ENCODE measurements at regions not wholly inside any gene's neighbourhood (a gene's known extent, or its start where the extent isn't known, plus 50 kb on each side); places are given as distances from the start of the nearest gene placed in this dataset.

GRCh38 chr21:35896060-35896459 is 164.3 kb downstream of the SETD4 start:
- no peak for DNase-seq (ENCODE audit: low spot score)

DNA sequence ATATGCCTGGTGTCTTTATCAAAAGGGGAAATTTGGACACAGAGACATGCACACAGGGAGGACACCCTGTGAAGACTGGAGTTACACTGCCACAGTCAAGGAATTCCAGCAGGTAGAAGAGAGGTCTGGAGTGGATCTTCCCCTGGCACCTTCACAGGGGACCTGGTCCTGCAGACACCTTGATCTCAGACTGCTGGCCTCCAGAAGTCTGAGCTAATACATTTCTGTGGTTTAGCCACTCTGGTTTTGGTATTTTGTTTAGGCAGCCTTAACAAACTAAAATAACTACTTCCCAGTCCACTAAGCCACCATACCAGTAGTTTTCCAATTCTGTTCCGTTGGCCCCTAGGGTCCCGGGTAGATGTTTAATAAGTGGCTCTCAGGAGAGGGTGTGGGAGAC is 164.7 kb downstream of the SETD4 start:
- no peak for DNase-seq (ENCODE audit: low spot score)

DNA sequence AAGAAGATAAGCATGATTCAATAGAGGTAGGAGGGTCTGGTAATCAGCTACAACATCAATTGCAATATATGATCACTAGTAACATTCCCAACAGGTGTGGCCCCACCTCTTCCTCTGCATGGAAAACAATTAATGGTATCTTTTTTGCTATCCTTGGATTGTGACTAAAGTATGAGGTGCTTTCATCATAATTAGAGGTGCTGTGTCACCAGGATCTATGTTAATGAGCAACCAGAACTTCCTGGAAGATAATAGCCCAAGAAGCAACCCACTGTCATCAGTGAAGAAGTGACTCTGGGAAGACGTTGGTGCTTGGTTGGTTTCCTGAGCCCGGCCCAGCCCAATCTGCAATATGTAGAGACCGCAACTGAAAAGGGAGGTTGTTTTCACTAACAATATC is 167.2 kb downstream of the SETD4 start:
- DNase-seq (ENCODE audit: low spot score), result no peak

GRCh38 chr21:35886887-35887286 is 173.4 kb downstream of the SETD4 start:
- no peak for DNase-seq (ENCODE audit: low spot score)

- DNase-seq (ENCODE audit: low spot score), result no peak
Measured at GRCh38 chr21:35885942-35886541, 174.3 kb downstream of the SETD4 start.

DNA sequence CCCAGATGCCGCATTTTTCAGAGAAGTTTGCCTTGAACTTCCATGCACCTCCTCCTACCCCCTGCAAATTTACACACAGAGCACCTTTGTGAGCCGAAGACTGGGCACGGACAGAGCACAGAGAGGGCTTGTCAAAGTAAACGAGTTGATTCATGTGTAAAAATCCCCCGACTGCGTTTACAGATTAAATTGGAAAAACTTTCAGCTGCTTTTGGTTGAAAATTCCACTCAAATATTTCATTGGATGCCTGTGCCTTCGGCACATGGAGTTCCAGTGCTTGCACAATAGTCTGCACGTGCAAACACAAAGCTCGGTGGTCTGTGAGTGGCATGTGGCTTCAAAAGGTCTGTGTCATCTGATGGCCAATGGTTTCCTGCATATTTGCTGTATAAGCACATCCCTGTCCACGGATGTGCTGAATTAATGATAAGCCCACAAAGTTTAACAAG is 177.5 kb downstream of the SETD4 start:
- DNase-seq (ENCODE audit: low spot score), result no peak

DNA sequence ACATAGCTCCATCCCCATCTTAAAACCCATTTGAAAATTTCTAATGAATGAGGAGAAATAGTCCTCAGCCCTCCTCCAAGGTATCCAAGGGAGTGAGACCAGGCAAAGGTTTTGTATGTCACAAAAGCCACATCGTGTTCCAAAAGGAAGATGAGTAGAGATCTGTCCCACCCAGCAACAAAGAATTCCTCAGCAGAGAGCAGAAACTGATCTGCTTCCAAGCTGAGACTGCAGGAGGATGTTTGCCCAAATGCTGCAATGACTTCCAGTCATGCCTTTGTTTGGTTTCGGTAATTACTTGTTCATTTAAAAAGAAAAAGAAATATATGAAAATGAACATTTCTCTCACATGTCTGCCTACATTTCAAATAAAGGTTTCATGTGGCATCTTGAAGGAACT is 186.9 kb downstream of the SETD4 start:
- no peak for DNase-seq (ENCODE audit: low spot score)

GRCh38 chr21:35871906-35872305 is 188.4 kb downstream of the SETD4 start:
- DNase-seq (ENCODE audit: low spot score), result no peak

DNA sequence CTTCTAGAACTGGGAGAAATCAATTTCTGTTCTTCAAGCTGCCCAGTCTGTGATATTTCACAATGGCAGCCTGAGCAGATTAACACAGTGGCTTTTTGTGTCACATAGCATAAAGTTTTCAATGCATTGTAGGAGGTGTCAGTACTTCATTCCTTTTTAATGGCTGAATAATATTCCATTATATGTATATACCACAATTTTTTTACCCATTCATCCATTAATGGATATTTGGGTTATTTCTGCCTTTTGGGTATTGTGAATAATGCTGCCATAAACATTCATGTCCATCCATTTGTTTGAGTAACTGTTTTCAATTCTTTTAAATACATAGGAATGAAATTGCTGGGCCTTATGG is 191.5 kb downstream of the SETD4 start:
- no peak for DNase-seq (ENCODE audit: low spot score)

DNA sequence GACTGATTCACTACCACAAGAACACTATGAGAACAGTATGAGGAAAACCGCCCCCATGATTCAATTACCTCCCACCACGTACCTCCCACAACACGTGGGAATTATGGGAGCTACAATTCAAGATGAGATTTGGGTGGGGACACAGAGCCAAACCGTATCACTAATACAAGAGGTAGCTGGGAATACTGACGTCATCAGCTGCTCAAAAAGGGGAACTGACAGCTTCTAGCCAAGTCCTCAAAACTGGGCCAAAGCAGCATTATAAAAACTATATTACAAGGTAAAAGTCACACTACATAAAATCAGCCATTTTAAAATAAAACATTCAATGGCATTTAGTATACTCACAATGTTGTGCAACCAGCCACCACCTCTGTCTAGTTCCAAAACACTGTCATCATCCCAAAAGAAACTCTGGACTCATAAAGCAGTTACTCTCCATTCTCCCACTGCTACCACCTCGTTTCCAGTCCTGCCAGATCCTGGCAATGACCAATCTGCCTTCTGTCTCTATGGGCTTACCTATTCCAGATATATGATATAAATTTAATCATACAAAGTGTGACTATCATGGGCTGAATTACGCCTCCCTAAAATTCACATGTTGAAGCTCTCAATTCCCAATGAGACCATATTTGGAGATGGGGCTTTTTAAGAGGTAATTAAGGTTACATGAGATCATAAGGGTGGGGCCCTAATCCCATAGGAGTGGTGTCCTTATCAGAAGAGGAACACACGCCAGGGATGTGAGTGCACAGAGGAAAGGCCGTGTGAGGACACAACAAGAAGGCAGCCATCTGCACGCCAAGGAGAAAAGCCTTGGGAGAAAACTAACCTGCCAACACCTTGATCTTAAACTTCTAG is 192.1 kb downstream of the SETD4 start:
- no peak for DNase-seq (ENCODE audit: low spot score)

DNA sequence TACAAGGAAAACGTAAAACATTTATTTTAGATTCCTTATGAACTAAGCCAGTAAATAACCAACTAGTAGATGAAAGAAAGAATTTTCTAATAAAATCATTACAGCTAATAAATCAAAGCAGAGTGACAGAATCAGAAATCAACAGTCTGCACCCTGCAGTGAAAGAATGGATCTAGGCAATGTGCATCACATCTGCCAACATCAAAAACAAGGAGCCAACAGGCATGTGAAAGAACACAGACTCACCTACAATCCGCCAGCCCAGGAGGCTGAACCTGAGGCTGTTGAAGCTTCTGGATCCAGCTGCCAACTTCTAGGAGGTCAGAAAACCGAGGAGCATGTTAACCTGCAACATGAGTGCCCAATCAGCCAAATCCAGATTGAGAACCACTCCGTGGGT is 196.3 kb downstream of the SETD4 start:
- DNase-seq (ENCODE audit: low spot score), result no peak

- no peak for DNase-seq (ENCODE audit: low spot score)
Measured at GRCh38 chr21:35862969-35863368, 197.4 kb downstream of the SETD4 start.

DNA sequence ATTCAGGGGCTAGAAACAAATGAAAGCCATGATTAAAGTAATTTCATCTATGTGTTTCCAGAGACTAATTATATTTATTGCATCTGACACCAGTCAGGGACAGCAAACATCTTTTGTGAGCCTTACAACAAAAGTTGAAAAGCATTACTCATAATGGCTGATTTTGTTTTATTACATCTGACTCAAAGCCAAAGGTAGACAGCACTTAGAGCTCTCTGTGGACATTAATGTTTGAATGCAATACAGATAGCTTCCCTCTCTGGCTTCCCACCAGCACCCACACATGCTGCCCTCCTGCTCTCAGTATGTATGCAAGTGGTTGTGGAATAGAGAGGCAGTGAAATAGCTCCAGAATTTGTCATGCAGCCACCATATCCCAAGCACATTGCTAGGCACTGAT is 198.7 kb downstream of the SETD4 start:
- no peak for DNase-seq (ENCODE audit: low spot score)

DNA sequence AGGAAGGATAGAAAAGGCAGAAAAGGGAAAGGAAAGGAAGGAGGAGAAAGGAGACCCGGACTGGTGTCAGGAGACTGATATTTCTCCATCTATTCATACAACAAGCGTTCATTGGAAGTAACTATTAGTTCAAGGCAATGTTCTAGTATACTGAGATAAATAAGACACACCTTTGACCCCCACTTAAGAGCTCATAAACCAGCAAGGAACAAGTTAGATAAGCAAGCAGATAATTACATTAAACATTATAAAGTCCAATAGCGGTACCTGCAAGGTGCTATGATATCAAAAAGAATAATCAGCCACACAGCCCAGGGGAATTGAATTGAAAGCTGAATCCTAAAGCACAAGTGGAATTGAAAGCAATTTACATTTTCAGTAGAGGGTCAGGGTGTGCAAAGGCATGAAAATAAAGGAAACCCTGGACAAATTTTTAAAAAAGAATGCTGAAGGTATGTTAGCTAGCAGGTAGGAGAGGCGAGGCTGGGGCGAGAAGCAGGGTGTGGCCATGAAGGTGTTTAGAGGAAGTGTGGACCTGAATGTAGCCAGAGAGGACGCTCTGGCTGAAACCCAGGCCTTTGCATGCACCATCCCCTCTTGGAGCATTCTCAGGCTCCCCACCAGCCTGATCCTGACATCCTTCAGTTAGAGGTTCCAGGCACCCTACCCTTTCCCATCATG is 200.0 kb downstream of the SETD4 start:
- no peak for DNase-seq (ENCODE audit: low spot score)

GRCh38 chr21:35859677-35860076 is 200.6 kb downstream of the SETD4 start:
- no peak for DNase-seq (ENCODE audit: low spot score)

DNA sequence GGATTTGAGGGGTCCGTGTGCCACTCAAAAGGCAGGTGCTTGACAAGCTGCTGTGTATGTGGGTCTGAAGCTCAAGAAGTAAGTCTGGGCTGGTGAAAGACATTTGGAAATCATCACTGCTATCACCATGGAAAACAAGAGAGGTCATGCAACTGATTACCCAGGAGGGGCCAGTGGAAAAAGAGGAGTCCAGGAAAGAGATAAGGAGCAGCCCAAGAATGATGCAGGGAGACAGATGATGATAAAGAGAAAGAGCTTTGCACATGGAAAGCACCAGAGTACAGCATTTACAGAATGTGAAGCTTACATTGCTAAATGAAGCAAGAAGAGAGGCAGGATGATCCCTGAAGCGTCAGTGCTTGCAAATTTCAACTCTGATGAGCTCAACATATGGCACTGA is 203.2 kb downstream of the SETD4 start:
- DNase-seq (ENCODE audit: low spot score), result no peak

DNA sequence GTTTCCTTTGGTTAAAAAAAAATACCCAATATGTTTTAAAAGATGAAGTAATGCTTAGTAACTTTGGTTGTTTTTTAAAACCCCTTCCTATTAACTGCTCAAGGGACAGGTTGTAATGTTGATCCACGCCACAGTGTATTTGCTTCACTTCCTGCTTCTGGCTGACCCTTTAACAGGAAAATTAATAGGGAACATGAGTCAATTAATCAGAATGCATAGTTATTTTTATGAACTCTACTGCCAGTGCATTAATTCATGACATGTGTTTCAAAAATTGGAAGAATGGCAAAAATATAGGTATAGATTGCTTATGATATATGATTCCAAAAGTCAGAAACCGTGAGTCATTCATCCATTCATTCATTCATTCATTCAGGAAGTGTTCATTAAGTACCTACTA is 204.8 kb downstream of the SETD4 start:
- DNase-seq (ENCODE audit: low spot score), result no peak

GRCh38 chr21:35854281-35854680 is 206.0 kb downstream of the SETD4 start:
- no peak for DNase-seq (ENCODE audit: low spot score)

GRCh38 chr21:35853321-35854239 is 206.7 kb downstream of the SETD4 start:
- DNase-seq (ENCODE audit: low spot score), result no peak

DNA sequence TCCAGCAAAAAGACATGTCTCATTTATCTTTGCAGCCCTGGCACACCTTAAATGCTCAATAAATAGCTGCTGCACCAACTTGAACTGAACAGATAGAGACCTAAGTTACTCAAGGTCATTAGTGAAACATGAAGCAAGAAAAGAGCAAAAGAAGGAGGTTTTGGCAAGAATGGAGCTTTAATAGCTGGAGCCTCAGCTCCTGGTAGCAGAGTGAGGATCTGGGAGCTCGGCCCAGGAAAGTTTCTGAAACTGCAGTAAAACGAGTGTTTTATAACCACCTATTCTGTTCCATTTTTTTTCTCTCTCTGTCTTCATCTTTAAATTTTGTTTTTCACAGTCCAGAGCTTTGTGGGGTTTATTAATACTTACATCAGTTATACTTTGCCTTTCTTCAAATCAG is 207.5 kb downstream of the SETD4 start:
- no peak for DNase-seq (ENCODE audit: low spot score)

DNA sequence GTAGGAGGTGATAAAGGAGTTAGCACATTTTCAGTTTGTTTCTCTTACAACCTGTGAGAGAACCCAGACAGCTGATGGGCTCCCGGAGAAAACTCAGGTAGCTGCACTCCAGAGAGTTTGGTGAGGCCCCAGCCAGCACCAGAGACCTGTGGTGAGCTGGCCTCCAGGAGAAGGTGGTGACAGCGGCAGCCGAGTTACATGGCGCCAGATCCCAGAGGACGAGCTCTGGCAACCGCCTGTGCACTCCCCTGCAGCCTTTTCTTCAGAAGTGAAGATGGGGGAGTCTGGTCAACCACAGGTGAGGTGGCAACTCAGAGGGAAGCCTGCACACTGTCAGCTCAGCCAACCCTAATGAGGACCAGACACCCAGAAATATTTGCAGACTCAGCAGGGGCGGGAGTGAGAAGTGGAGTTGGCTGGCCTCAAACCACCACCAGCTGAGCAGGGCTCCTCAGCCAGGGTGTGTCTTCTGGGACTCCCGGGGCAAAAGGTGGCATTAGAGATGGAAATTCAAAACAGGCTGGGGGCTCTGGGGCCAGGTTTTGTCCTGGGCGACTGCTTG is 209.7 kb downstream of the SETD4 start:
- DNase-seq (ENCODE audit: low spot score), result no peak

DNA sequence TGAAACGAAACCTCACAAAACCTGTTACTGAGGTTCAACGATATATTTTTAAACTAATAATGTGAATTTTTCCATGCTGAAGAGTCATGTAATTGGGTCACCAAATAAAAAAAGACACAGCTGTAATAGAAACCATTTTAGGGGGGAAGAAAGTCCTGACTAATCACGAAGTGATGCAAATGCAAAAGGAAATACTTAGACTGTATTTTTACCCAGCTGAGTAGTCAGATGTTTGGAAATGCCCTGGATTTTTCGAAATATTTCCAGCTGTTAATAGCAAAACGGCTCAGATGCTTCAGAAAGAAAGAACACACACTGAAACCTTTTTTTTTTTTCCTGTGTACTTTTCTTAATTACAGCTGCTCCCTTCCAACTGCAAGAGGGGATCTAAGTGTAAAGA is 210.3 kb downstream of the SETD4 start:
- DNase-seq (ENCODE audit: low spot score), result no peak
